Muscle layer of duodenum (tissue), 2 donors: ENCODE measurements at regions not wholly inside any gene's neighbourhood (a gene's known extent, or its start where the extent isn't known, plus 50 kb on each side); places are given as distances from the start of the nearest gene placed in this dataset.

Experiments used
- H3K27ac ChIP-seq: one replicate; pipeline ENCODE4 v1.7.0; 2013; ENCODE audit warnings: mild to moderate bottlenecking, low read length
- H3K27me3 ChIP-seq: one replicate; pipeline ENCODE4 v1.7.0; 2013; ENCODE audit warnings: low read depth, mild to moderate bottlenecking, control low read depth, low read length
- H3K36me3 ChIP-seq, 2 donors: one replicate each; pipeline ENCODE4 v1.7.0; 2013; ENCODE audit warnings: low read length in 2 of 2, control low read depth in 1 of 2, mild to moderate bottlenecking in 1 of 2; ENCODE audit not compliant: insufficient read depth in 2 of 2, control insufficient read depth in 1 of 2
- H3K4me1 ChIP-seq, 2 donors: one replicate each; pipeline ENCODE4 v1.7.0; 2013; ENCODE audit warnings: low read length in 2 of 2, mild to moderate bottlenecking in 2 of 2, control low read depth in 1 of 2, moderate library complexity in 1 of 2; ENCODE audit not compliant: insufficient read depth in 2 of 2, control insufficient read depth in 1 of 2
- H3K4me3 ChIP-seq, 2 donors: one replicate each; pipeline ENCODE4 v1.7.0; 2013; ENCODE audit warnings: low read length in 2 of 2, low read depth in 1 of 2, mild to moderate bottlenecking in 1 of 2
- H3K9me3 ChIP-seq, 2 donors: one replicate each; pipeline ENCODE4 v1.7.0; 2013; ENCODE audit warnings: low read length in 2 of 2, control low read depth in 1 of 2, mild to moderate bottlenecking in 1 of 2; ENCODE audit not compliant: control insufficient read depth in 1 of 2
- donor health status: healthy.

DNA sequence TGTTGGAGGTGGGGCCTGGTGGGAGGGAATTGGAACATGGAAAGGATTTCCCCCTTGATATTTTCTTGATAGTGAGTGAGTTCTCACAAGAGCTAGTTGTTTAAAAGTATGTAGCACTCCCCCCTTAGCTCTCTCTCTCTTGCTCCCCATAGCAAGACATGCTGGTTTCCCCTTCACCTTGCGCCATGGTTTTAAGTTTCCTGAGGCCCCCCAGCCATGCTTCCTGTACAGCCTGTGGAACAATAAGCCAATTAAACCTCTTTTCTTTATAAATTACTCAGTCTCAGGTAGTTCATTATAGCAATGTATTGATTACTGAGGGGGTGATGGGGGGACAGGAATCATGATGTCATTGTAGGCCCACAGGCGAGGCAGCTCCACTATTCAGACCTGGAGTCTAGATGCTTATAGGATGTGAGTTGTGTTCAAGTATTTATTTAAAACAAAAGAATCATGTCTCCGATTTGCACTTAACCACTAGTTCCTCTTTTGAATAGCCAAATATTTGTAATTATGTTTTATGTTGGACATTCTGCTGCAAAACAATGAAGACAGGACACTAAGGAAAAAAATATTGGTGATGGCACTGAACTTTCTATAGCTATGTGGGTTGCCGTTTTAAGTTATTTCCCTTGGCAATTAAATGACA is 156.6 kb downstream of the TMEM38B start:
- Histone ChIP-seq H3K4me3 (no peak overlapping the region), H3K27ac (no peak overlapping the region), H3K9me3 (no peaks in the 10 kb centered on the region), H3K4me1 (no peaks in the 10 kb centered on the region), H3K27me3 (no peaks in the 10 kb centered on the region), H3K36me3 (no peaks in the 10 kb centered on the region)

DNA sequence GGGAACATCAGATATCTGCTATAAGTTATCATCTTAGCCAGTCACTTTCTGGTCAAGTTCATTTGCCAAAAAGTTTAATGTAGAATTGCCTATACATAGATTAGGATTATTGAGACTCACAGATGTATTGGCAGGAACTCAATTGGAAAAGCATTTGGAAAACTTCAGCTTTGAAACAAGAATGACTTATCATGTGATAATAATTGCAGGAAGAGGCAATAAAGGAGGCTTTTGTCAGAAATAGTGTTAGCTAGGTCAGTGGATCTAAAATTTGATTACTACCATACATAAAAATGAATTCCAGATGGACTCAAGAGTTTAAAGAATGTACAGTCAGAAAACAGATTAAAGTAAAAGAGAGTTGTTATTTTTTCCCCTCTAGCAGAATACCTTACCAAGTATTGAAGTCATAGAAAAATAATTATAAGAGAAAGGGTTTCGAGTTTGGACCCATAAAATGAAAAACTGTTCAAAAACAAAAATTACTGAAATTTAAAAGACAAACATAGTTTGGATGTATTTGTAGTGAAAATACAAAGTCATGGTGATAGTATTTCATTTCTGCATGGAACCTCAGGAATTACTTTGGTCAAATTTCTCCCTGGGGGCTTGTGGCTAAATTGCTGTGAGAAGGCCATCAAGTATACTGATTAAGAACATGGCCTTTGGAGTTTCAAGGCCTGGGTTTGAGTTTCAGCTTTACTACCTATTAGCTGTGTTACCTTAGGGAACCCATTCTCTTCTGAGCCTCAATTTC is 159.9 kb downstream of the TMEM38B start:
- no peak overlapping the region for H3K27ac ChIP-seq

DNA sequence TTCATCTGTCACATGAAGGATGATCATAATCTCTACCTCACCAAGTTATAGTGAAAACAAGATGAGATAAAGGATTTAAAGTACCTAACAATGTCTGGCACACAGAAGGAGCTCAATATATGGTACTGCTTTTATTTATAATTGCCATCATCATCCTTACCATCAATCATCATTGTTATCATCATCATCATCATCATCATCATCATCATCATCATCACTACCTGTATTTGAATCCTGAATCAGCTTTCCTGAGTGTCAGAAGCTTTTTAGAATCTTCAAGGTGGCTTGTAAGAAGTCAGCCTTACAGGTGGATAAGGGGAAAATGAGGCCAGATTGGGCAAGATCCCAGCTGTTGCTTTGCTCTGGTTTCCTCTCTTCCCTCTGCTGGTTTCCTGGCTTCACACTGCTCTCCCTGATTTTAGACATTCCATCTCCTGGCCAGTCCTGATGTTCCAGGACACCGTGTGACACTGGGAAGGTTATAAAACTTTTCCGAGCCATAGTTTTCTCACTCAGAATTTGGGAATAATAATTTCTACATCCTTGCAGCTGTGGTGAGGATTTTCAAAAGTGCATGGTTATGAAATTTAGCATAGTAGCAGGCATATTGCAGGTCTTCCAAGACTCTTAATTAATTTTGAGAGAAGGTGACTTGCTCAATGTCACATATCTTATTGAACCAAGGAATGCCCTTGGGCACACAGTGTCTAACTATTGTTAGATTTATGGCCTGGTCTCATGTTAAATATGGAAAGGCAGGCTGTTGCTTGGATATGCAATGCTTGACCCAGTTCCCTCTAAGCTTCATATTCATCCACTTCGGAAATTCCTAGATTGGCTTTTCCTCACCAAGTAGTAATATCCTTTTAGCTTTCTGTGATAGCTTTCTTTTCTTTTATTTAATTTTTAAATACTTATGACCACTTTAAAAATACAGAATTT is 160.7 kb downstream of the TMEM38B start:
- no peaks in the 10 kb centered on the region for H3K9me3 ChIP-seq
- no peaks in the 10 kb centered on the region for H3K36me3 ChIP-seq
- no peak overlapping the region for H3K27ac ChIP-seq
- no peaks in the 10 kb centered on the region for H3K27me3 ChIP-seq
- no peaks in the 10 kb centered on the region for H3K4me1 ChIP-seq
- no peak overlapping the region for H3K4me3 ChIP-seq

More for the DNA sequence above, 159.9 kb downstream of the TMEM38B start:
- no peaks in the 10 kb centered on the region for H3K4me1 ChIP-seq
- H3K9me3 ChIP-seq: no peaks in the 10 kb centered on the region
- H3K4me3 ChIP-seq: no peak overlapping the region
- no peaks in the 10 kb centered on the region for H3K27me3 ChIP-seq
- no peaks in the 10 kb centered on the region for H3K36me3 ChIP-seq

DNA sequence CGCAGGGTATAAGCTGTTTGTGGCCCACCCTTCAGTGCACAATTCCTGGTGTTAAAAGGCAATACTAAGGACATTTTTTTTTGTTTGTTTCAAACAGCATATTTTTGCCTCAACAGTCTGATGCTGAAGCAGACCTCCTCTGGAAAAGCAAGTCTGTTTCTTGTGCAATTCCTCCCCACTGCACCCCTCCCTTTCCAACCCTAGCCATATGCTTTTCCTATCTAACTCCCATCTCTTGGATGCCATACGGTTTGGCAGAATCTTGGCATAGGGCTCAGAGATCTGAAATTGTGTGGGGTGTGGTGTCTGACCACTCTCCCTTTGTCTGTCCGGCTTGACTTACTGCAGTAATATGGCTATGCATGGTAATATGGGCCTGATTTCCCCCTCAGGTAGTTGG is 161.6 kb downstream of the TMEM38B start:
- Histone ChIP-seq H3K4me1 (no peaks in the 10 kb centered on the region), H3K9me3 (no peaks in the 10 kb centered on the region), H3K27me3 (no peaks in the 10 kb centered on the region), H3K27ac (no peak overlapping the region), H3K4me3 (no peak overlapping the region), H3K36me3 (no peaks in the 10 kb centered on the region)

DNA sequence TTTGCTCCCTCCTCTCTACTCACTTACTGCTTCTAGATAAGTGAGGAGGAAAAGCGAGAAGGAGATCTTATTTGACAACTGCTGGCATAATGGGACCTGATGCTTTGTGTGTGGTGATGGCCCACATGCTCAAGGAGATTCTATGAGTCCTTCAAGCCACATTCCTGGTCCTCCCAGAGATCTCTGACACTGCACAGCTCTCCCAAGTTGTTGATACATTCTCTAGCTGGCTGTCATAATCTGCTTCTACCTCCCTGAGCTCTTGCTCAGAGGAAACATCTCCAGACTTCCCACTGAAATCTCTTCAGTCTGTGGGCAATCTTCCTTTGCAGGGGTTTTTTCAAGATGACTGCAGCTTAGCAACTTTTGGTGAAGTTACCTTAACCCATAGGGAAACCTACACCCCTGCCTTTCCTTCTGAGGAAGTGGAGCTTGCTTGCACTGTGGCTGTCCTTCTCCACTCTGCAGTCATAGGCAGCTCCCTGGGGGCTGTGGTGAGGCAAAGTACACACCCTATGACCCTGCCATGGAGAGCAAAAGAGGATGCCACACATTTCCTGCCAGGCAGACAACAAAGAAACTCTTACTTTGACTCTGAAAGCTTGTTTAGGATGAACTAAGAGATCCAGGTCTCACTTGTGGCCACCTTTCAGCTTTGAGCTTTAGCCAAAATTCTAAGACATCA is 163.8 kb downstream of the TMEM38B start:
- H3K36me3 ChIP-seq: no peaks in the 10 kb centered on the region
- no peaks in the 10 kb centered on the region for H3K9me3 ChIP-seq
- H3K4me3 ChIP-seq: no peak overlapping the region

DNA sequence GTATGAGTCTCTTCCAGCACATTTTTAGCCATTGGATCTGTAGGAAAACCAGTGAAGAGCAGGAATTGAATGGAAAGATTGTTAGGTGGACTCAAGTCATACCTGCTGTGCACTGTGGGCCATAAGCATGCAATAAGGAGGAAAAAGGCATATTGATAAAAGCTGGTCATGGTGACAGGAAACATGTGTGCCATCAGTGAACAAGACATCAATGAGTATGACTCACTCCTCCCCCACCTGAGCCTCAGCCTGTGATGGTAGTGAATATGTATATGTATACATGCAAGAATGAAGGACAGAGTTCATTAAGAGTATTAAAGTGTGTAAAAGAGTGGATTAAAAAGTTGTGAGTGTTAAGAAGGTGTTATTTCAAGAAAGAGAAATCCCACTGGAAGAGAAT is 164.5 kb downstream of the TMEM38B start:
- Histone ChIP-seq H3K9me3 (no peaks in the 10 kb centered on the region), H3K27me3 (no peaks in the 10 kb centered on the region), H3K27ac (no peak overlapping the region), H3K4me1 (no peaks in the 10 kb centered on the region), H3K36me3 (no peaks in the 10 kb centered on the region), H3K4me3 (no peak overlapping the region)

More for the DNA sequence above, 163.8 kb downstream of the TMEM38B start:
- H3K27ac ChIP-seq: no peak overlapping the region
- H3K27me3 ChIP-seq: no peaks in the 10 kb centered on the region
- H3K4me1 ChIP-seq: no peaks in the 10 kb centered on the region

DNA sequence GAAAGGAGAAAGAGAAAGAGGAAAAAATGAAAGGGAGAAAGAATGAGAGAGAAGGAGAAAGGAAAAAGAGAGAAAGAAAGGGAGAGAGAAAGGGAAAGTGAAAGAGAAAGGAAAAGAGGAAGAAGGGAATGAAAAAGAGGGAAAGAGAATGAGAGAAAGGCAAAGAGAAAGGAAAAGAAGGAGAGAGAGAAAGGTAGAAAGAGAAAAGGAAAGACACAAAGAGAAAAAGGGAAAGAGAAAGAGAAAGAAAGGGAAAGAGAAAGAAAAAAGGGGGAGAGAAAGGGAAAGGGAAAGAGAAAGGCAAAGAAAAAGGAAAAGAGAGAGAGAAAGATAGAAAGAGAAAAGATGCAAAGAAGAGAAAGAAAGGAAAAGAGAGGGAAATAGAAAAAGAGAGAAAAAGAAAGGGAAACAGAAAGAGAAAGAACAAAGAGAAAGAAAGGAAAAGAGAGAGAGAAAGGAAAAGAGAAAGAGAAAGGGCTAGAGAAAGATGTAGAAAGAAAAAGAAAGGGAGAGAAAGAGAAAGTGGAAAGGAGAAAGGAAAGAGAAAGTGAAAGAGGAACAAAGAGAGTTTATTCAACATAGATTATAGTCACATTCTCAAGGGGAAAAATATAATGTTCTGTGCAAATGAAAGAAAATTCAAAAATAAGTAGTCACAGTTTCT is 165.2 kb downstream of the TMEM38B start:
- Histone ChIP-seq H3K4me1 (no peaks in the 10 kb centered on the region), H3K9me3 (no peaks in the 10 kb centered on the region), H3K27me3 (no peaks in the 10 kb centered on the region), H3K4me3 (no peak overlapping the region), H3K36me3 (no peaks in the 10 kb centered on the region), H3K27ac (no peak overlapping the region)

DNA sequence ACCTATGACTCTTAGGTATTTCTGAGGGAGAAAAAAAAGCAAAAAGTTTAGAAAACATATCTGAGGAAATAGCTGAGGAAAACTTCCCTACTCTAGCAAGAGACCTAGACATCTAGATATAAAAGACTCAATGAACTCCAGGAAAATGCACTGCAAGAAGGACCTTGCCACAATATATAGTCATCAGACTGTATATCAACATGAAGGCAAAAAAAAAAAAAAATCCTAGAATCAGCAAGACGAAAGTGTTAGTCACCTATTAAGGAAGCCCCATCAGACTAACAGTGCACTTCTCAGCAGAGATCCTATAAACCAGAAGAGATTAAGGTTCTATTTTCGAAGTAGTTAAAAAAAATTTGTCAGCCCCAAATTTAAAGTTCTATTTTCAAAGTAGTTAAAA is 166.2 kb downstream of the TMEM38B start:
- H3K36me3 ChIP-seq: no peaks in the 10 kb centered on the region
- no peaks in the 10 kb centered on the region for H3K27me3 ChIP-seq
- H3K4me1 ChIP-seq: no peaks in the 10 kb centered on the region
- H3K9me3 ChIP-seq: no peaks in the 10 kb centered on the region
- H3K4me3 ChIP-seq: no peak overlapping the region
- H3K27ac ChIP-seq: no peak overlapping the region

DNA sequence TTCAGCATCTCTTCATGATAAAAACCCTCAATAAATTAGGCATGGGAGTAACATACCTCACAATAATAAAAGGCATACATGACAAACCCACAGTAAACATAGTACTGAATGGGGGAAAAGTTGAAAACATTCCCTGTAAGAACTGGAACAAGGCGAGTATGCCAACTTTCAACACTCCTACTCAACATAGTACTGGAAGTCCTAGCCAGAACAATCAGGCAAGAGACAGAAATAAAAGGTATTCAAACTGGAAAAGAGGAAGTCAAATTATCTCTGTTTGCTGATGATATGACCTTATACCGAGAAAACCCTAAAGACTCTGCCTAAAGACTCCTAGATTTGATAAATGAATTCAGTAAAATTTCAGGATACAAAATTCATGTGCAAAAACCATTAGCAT is 167.6 kb downstream of the TMEM38B start:
- no peak overlapping the region for H3K27ac ChIP-seq
- H3K9me3 ChIP-seq: no peaks in the 10 kb centered on the region
- no peaks in the 10 kb centered on the region for H3K36me3 ChIP-seq
- no peaks in the 10 kb centered on the region for H3K4me1 ChIP-seq
- no peaks in the 10 kb centered on the region for H3K27me3 ChIP-seq
- no peak overlapping the region for H3K4me3 ChIP-seq

DNA sequence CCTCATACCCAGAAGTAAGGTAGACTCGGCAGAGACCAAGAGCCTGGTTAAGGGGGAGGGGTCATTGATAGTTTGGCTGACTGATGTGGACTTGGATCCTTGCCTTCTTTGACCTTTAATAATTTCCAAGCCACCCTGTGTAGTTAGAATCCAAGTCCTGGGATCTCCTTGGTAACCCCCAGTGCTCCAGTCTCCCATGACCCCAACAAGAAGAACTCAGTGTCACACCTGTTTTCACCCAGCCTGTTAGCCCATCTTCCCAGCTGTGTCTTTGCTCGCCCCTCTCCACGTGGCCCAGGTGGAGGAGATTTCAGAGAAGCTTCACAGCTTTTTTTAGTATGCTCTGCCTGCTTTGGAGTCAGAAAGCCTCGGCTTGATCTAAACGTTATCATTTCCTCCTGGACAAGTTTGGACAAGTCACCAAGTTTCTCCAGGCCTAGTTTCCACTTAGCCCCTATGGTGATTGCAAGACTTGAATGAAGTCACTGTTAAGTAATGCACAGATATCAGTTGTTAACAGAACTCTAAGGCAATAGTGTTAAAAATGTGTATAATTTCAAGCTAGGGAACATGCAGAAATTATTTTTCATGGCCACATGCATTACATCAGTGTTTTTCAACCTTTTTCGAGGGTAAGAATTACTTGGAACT is 170.0 kb downstream of the TMEM38B start:
- Histone ChIP-seq H3K36me3 (no peaks in the 10 kb centered on the region), H3K4me1 (no peaks in the 10 kb centered on the region), H3K9me3 (no peaks in the 10 kb centered on the region), H3K4me3 (no peak overlapping the region), H3K27ac (no peak overlapping the region), H3K27me3 (no peaks in the 10 kb centered on the region)
